ENCODE measurements at regions not wholly inside any gene's neighbourhood (a gene's known extent, or its start where the extent isn't known, plus 50 kb on each side); places are given as distances from the start of the nearest gene placed in this dataset.

DNA sequence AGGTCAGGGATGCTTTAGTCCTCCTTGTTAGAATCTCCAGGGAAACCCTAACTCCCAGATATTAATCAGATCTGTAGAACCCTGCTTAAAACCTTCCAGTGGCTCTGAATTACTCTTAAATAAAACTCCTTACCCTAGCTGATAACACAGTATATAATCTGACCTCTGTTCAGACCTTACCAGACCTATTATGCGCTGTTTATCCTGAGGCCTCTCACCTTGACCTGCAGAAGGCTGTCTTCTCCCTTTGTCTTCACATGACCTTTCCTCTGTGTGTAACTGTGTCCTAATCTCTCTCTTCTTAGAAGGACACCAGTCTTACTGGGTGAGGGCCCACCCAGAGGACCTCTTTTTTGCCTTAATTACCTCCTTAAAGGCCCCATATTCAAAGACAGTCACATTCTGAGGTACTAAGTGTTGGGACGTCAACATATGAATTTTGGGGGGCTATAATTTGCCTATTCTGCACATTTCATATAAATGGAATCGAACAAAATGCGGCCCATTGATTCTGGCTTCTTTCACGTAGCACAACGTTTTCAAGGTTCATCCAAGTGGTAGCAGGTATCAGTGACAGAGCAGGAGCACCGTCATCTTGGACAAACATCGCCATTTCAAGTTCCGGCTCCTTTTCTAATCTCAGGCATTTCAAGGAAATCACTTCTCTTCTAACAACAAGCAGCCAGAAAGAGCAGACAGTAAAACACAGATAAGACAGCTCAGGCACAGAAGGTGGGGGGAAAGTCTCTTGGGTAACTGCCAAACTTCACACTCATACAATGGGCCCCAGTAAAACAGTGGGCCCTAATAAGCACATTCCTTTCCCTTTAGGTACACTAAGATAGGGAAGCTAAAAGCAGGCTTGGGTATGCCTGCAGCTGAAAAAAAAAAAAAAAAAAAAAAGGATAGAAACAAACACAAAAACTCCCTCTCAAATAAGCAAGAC, 200.2 kb upstream of the NUDT4 start:
- no peak for DNase-seq (ENCODE audit: low read depth in 2 of 2)

DNA sequence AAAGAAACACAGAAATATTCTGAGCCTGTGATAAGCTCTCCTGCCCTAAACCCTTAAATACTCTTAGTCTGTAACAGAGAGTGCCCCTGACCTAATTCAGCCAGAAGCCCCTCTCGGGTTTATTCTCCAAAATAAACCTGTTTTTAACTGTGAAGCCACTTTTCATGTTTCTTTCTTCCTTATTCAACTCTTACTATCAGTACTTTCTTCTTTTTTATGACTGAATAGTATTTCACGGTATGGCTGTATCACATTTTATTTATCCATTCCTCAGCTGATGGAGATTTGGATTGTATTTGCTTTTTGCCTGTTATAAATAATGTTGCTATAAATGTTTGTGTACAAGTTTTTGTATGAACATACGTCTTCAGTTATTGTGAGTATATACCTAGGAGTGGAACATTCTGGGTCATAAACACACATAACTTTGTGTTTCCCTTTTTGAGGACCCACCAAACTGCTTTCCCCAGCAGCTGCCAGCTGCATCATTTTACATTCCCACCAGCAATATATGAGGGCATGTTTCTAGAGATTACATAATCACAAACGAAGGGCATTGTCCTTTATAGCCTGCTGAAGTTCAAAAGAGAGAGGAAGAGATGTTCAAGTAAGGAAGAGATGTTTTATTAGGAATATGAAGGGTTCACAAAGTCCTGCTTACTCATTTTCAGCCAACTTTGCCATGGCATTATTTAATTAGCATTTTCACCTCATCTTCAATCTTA, 199.4 kb upstream of the NUDT4 start:
- DNase-seq (ENCODE audit: low read depth in 2 of 2): no peak

DNA sequence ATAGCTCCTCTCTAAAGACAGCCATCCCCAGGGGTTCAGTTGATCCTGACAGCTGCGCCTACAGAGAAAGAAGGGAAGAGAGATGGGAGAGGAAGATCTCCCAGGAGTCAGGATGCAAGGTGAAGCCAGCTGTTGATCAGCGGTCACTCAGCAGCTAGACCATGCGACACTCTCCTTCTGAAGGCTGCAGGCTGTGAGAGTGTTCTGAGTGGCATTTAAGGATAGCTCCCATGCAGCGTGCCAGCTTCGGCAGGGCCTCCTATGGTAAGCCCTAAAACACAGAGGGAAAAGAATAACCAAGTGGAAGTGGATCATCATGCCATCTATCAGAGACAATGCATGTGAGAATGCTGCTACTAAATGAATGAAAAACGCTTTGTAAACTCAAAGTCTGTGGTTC, 197.9 kb upstream of the NUDT4 start:
- no peak for DNase-seq (ENCODE audit: low read depth in 2 of 2)

DNA sequence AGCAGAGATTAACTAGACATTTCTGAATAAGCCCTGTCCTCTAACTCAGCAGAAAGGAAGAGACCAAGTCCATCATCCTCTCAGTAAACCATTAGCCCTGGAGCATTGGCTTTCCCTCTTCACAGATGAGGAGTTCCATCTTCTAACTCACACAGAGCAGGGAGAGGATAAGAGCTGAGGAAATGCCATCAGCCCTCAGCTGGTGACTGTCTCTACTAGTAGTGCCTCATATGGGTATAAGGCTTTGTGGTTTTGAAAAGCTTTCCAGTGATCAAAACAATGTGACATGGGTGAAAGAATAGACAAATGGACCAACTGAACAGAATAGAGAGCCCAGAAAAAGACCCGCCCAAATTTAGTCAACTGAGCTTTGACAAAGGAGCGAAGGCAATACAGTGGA, 197.2 kb upstream of the NUDT4 start:
- no peak for DNase-seq (ENCODE audit: low read depth in 2 of 2)

DNA sequence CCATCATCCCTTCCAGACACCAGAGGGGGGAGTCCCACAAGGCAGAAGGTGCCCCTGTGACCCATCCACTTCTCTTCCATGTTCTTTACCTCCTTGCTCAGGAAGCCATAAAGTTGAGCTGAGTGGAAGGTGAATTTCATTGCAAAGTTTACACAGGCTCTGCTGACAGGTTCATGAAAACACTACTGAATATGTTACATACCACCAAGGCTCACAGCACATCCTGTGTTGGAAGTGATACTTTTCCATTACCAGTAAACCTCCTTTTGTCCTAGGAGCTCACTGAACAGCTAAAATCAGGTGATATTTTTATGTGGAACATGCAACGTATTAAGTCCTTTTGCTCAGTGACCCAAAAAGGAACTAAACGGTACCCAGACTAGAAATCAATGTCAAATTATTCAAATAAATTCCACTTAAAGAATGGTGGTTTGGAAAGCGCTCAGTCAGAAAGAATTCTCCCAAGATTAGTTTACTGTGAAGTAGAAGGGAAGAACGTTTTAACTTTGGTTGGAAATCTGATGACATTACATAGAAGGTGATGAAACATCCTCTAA, 196.2 kb upstream of the NUDT4 start:
- no peak for DNase-seq (ENCODE audit: low read depth in 2 of 2)

DNA sequence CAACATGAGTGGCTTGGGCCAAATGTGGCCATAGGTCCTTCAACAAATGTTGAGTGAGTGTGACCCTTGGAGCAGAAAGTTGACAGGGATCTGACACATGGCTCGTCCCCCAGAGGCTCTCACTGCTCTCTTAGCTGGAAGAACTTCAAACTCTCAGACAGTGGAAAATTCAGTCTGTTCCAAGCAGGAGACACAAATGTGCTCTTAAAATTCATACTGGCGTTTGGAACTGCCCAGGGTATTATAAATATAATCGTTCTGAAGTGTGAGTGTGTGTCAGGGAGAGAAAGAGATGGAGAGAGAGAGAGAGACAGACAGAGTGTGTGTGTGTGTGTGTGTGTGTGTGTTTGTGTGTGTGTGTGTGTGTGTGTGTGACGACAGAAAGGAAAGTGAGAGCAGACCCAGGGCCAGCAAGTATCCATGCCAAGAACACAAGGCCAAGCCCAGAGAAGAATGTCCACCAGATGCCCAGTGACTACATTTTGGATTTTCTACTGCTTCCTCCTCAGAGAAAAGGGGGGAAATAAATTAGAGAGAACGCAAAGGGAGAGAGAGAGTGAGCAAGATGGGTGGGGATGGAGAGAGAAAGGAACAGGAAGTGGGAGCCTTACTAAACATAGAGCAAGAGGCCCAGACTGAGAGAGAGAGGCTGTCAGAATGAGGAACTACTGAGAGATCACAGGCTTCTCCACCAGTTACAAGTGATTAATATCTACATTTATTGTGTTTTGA, 193.6 kb upstream of the NUDT4 start:
- no peak for DNase-seq (ENCODE audit: low read depth in 2 of 2)

DNA sequence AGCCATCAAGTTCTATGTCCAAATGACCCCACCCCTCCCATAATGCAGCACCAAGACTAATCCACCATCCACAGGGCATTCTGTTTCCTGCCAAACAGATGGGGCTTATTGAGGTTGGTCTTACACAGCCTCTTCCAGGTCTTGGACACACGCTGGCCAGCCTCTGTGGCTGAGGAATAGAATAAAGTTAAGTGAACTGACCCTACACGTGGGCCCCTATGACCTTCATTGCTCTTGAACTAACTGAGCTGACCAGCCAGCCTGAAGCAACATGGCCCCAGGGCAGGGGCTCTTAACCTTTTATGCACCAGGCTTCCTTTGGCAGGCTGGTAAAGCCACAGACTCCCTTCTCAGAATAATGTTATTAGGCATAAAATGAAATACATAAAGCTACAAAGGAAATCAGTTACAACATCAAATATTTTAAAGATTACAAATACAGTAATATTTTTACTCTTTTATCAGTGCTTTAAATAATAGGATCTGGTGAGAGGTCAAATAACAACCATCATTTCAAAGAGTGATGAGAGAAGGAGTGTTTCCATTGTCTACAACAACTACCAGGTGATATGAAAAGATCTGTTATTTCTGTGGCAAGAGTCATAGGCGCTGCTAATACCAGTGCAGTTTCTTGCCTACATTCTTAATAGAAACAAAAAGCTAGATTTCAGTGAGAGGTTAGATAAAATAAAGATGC, 192.9 kb upstream of the NUDT4 start:
- no peak for DNase-seq (ENCODE audit: low read depth in 2 of 2)

DNA sequence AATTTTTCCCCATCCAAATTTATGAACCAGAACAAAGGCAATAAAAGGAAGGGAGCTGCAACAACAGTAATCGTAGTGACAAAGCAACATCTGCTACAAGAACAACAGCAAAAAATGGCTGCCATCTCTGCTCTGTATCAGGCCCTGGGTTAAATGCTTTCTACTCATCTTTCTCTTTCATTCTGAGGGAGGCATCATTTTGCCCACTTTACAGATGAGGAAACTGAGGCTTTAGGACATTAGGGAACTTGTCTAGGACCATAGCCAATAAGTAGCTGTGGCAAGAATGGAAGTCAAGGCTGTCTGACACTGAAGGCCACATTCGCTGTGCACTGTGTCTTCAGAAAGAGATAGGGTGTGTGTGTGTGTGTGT, 192.4 kb upstream of the NUDT4 start:
- no peak for DNase-seq (ENCODE audit: low read depth in 2 of 2)

DNA sequence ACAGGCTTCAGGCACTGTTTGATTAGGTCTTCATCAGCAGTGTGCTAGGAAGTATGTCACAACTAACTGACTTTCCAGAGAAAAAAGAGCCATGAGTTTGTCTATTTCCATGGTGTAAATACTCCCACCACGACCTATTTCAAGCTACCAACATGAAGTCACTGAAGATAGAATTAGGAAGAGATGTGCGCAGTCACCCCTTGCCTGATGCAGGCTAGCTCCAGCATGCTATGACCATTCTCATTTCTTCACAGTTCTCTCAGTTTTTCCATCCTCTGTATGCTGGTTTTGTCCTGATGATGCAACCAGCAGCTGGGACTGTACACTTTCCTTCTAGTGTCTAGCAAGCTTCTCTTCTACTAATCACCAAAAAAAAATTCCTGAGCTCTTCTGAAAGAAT, 191.6 kb upstream of the NUDT4 start:
- DNase-seq (ENCODE audit: low read depth in 2 of 2): no peak

DNA sequence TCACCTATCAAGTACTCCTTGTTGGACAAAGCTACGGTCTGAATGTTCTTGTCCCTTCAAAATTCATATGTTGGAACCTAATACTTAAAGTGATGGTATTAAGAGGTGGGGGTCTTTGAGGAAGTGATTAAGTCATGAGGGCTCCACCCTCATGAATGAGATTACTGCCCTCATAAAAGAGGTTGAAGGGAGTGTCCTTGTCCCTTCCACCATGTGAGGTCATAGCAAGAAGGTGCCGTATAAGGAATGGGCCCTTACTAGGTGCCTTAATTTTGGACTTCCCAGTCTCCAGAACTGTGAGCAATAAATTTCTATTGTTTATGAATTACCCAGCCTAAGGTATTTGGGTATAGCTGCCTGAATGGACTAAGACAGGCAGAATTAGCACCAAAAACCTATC, 191.1 kb upstream of the NUDT4 start:
- no peak for DNase-seq (ENCODE audit: low read depth in 2 of 2)

DNA sequence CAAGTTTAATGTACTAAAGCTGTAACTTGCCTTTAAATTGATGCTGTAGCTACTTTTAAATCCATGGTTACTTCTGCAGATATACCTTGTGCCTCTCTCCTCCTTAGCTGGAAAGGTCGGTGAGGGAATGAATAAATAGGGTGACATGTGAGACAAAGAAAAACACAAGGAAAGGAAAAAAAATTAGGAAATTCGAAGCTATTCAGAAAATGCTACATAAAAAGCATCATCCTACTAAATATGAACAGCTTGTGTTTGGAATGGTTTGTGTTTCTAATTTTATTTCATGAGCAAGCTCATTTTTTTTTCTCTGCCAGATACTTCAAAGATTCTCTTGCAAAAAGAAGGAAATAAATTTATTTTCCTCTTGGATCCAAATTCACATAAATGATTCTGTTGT, 186.3 kb upstream of the NUDT4 start:
- DNase-seq (ENCODE audit: low read depth in 2 of 2): no peak

DNA sequence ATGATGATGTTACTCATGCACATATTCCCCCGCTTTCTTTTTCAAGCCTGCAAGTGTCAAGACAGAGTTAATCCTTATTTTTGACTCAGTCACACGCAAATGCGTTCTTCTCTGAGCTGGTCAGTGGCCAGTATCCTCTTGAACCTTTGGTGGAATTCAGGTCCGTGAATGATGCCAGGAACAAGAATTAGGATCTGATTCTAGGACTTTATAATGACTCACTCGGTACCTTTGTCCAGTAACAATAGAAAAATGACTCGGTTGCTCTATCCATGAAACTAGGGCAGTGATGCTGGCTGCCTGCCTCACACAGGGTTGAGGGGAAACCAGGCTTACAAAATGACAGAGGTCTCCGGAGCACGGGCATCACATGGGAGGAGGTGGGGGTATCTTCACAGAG, 185.8 kb upstream of the NUDT4 start:
- DNase-seq (ENCODE audit: low read depth in 2 of 2): no peak

DNA sequence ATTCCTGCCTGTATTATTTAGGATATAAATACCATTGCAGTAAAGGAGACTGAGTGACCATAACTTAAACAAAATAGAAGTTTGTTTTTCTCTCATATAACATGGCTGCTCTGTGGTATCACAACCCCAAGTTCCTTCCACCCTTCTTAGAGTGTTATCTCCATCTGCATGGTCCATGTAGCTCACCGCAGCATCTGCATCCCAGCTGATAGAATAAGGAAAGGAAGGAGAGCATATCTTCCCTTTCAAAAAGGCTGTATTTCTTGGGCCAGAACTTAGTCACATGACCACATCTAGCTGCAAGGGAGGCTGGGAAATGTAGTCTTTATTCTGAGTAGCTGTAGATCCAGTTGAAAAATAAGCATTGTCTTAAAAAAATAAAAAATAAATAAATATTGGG, 184.8 kb upstream of the NUDT4 start:
- no peak for DNase-seq (ENCODE audit: low read depth in 2 of 2)

DNA sequence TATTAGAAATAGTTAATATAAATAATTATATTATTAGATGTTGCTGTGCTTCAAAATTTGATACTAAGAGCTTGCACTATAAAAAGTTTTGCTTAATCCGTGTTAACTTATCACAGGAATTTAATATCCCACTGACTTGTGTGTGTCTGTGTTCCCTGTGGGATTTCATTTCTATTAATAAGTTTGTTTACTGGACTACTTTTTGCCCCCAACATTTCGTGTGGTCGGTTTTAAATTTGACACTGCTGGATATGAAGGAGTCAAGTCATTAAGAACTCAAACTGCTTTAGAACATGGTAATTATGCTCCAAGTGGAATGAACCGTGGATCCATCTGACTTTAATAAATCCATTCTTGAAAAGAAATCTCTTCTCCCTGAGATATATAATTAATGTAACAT, 182.2 kb upstream of the NUDT4 start:
- no peak for DNase-seq (ENCODE audit: low read depth in 2 of 2)

DNA sequence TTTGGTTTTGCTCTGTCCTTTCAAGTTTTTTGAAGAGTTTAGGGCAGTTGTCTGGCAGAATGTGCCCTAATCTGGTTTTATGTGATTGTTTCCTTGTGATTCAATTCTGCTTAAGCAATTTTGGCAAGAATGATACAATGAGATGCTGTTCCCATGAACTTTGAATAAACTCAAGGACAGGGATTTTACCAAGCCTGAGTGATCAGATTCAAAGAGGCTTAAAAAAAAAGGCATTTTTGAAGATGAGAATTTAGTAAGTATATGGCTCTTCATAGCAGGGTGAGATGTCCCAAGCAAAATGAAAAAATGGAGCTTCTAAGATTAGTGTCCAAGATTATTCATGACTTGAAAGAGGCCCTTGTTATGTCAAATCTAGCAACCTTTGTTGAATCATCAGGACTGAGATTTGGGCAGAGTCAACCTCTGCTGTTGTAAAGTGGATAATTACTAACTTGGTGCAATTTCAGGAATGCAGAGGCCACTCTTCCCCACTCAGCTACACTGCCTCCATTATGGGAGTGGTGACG, 180.6 kb upstream of the NUDT4 start:
- DNase-seq (ENCODE audit: low read depth in 2 of 2): no peak

DNA sequence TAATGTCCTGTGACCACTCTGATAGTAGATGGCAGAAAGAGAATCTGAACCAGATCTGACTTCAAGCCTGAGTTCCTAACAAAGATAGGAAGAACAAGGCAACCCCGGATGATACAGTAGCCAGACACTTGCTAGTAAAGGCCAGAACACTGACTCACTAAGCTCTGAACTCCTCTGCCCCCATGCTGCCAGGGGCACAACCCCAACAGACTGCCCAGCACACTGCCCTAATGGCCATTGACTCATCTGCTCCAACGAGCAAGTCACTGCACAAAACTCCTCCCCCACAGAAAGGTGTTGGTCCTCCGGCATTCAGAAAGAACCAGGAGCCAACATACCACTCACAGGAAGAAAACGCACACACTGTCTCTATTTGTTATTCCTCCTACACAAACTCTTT, 179.6 kb upstream of the NUDT4 start:
- DNase-seq (ENCODE audit: low read depth in 2 of 2): no peak

DNA sequence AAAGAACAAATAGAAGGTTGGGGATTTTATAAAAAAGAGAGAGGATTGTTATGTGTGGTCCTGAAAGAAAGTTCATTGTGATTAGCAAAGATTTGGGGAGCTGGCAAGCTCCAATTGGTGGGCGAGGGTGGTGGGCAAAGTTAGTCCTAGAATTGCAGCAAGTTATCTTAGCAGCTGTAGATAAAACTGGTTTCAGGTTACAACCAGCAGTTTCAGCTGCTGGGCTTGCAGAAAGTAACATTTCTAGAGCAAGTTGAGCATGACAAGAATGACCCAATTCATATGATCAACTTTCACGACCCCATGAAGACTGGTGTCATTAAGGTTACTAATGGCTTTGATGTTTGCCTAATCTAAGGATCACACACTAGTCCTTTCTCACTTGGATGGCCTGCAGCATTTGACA, 177.9 kb upstream of the NUDT4 start:
- no peak for DNase-seq (ENCODE audit: low read depth in 2 of 2)

DNA sequence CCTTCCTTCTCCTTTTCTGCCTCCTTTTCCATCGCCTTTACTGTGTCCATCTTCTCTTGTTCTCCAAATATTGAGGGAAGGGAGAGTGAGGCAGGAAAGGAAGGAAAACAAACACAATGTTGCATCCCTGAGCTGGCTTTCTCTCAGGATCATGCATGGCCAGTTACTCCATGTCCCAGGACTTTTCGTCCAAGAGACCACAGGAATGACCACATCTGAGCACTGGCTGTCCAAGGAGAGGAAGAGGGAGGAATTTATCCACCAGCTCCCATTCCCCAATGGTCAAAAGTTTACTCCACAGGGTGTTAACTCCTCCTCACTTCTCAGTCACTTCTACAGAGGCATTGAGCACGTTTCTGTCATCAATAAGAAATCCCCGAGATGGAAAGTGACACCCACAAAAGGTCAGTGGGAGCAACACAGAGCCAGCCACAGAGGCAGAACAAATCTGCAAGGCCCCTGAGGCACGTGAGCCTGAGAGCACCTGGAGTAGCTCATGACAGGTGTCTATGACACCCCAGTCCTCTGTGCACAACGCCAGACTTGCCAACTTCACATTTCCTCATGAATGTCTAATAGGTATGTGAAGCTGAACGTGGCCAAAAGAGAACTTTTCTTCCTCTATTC, 177.3 kb upstream of the NUDT4 start:
- no peak for DNase-seq (ENCODE audit: low read depth in 2 of 2)

DNA sequence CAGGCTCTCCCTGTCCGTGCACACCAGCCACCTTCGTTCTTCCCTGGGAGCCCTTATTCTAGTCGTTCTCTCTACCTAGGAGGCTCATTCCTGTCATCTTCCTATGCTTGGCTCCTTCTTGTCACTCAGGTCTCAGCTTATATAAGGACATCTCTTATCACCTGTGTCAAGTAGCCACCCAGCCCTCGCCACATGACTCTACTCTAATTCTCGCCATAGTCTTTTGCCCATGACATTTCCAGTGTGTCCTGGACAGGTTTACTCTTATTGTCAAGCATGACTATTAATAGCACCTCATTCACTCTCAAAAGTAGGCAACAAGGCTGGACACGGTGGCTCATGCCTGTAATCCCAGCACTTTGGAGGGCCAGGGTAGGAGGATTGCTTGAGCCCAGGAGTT, 175.7 kb upstream of the NUDT4 start:
- no peak for DNase-seq (ENCODE audit: low read depth in 2 of 2)

DNA sequence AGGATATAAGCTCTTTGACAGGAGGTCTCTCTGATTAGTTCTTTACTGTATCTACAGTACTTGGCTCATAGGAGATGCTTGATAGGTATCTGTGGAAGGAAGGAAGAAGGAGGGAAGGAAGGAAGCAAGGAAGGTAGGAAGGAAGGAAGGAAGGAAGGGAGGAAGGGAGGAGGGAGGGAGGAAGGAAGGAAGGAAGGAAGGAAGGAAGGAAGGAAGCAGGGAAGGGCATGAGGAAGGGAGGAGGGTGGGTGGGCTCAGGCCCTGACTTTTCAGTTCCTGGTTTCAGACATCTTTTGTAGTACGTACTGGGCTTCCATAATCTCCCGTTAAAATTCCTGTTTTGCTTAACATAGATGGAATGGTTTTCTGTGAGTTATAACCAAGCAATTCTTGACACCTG, 175.0 kb upstream of the NUDT4 start:
- DNase-seq (ENCODE audit: low read depth in 2 of 2): no peak

DNA sequence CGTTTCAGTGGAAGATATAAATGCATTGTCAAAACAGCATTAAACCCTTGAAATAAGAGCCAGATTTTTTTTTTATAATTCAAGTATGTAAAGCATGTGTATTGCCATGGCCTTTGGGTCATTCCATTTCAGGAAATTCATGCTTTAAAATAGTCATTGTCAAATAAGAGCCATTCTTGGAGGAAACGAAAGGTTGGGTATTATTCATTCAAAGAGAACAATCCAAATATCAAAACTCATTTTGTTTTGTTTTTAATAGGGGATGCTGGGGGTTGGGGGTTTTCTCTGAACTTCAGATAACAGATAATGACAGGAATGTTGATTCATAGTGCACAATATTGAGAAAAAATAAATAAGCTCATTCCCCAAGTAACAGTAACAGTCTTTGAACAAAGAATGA, 174.4 kb upstream of the NUDT4 start:
- DNase-seq (ENCODE audit: low read depth in 2 of 2): no peak

Measured in stimulated activated CD8-positive, alpha-beta memory T cell treated with anti-CD3 and anti-CD28 coated beads, Interleukin-15, amount 100 ng/mL, for 4 hours (primary cell).